GM18526 (cell line): ENCODE measurements at regions not wholly inside any gene's neighbourhood (a gene's known extent, or its start where the extent isn't known, plus 50 kb on each side); places are given as distances from the start of the nearest gene placed in this dataset.

ENCODE experiments used
- POLR2A ChIP-seq: IDR thresholded peaks from 3 replicates; pipeline ENCODE4 v1.6.1; 2011; ENCODE audit not compliant: insufficient read length; ENCODE audit errors: extremely low read depth

- no peak for TF ChIP-seq POLR2A
These were observed 50.5 kb upstream of the PRDM1 start for GRCh38 chr6:106035655-106036054.

DNA sequence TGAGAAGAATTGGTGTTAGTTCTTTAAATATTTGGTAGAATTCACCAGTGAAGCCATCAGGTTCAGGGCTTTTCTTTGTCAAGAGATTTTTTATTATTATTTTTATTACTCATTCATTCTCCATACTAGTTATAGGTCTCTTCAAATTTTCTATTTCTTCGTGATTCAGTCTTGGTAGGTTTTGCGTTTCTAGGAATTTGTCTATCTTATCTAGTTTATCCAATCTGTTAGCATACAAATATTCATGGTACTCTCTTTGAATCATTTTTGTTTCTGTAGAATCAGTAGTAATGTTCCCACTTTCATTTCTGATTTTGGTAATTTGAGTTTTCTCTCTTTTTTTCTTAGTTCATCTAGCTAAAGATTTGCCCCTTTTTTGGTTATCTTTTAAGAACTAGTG, 52.3 kb upstream of the PRDM1 start:
- TF ChIP-seq POLR2A, result no peak

GRCh38 chr6:106027758-106028157, 58.4 kb upstream of the PRDM1 start:
- TF ChIP-seq POLR2A, result no peak

- TF ChIP-seq POLR2A, result no peak
These were observed 59.1 kb upstream of the PRDM1 start for GRCh38 chr6:106026748-106027715.

- TF ChIP-seq POLR2A, result no peak
These were observed 60.5 kb upstream of the PRDM1 start for GRCh38 chr6:106025655-106026054.

GRCh38 chr6:106022801-106023200, 63.3 kb upstream of the PRDM1 start:
- no peak for TF ChIP-seq POLR2A

GRCh38 chr6:106017454-106017853, 68.7 kb upstream of the PRDM1 start:
- no peak for TF ChIP-seq POLR2A

- no peak for TF ChIP-seq POLR2A
These were observed 71.2 kb upstream of the PRDM1 start for GRCh38 chr6:106014955-106015354.

GRCh38 chr6:106011476-106011875, 74.7 kb upstream of the PRDM1 start:
- TF ChIP-seq POLR2A, result no peak

- TF ChIP-seq POLR2A, result no peak
These were observed 80.2 kb upstream of the PRDM1 start for GRCh38 chr6:106005954-106006353.

- TF ChIP-seq POLR2A, result no peak
These were observed 81.1 kb upstream of the PRDM1 start for GRCh38 chr6:106005013-106005412.

- TF ChIP-seq POLR2A, result no peak
These were observed 82.7 kb upstream of the PRDM1 start for GRCh38 chr6:106003268-106003987.

- TF ChIP-seq POLR2A, result no peak
These were observed 84.1 kb upstream of the PRDM1 start for GRCh38 chr6:106002005-106002404.

DNA sequence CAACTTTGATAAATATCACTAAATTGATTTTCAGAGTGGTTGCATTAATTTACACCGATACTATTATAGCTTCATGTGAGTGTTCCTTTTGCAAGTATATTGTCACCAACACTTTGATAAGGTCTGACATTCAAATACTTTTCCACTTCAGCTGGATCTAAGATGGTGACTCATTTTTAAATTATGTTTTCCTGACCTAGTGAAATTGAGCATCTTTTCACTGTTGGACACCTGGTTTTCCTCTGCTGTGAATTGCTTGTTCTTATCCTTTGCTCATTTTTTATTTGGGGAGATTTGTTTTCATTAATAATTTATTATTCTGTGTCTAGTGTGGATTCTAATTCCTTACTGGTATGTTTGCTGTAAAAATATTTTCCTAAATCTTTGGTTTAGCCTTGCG, 85.2 kb upstream of the PRDM1 start:
- TF ChIP-seq POLR2A, result no peak

- no peak for TF ChIP-seq POLR2A
These were observed 88.7 kb upstream of the PRDM1 start for GRCh38 chr6:105997482-105997881.

- TF ChIP-seq POLR2A, result no peak
These were observed 90.7 kb upstream of the PRDM1 start for GRCh38 chr6:105995391-105995865.

DNA sequence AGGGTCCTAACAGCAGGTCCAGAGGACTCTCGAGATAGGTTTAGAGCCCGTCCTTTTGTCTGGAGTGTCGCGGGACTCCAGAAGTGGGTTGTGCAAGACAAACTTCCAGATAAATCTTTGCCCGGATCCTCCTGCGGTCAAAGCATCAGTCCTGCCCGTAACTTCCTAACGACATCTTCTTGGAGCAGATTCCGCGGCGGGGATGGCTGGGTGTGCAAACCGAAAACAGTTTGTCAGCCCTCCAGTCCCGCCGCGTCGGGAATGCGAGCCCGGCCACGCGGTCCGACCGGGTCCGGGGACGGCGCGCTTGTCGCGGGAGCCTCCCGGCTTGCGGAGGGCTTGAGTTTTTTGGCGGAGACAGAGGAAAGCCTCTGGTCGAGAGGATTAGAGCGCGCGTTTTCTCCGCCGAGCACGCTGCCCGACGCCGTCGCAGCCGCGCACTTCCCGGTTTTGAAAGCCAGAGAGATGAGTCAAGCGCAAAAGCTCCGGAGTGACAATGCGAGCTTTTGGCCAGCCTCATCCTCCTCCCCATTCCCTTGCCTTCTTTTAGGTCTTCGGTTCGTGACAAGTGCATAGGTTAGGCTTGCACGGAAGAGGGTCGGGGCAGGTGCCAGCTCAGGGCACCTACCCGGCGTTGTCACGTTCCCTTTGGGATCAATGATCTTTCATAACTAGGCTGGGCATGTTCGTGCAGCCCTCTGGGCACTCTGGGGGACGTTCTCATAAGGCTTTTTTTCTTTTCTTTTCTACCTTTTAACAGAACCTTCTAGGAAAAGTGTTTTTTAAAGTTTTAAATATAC, 91.3 kb upstream of the PRDM1 start:
- no peak for TF ChIP-seq POLR2A
